Caco-2 (cell line): ENCODE measurements at regions not wholly inside any gene's neighbourhood (a gene's known extent, or its start where the extent isn't known, plus 50 kb on each side); places are given as distances from the start of the nearest gene placed in this dataset.

Experiments
- BruUV-seq: library from RNA; stranded (reverse); fragments of 400-500 nt; replicated peaks from 2 replicates; lab custom pipeline; 2021; lab: Mats Ljungman, UMichigan
- CTCF ChIA-PET: fragments of 300-600 bp; sonication (Branson Sonifier 250); formaldehyde crosslinking; loops from one replicate; lab custom pipeline; 2022; ENCODE audit warnings: antibody characterized with exemption; lab: Charles Lee
- POLR2A ChIA-PET: fragments of 300-600 bp; sonication (Branson Sonifier 250); formaldehyde crosslinking; loops from one replicate; lab custom pipeline; 2022; ENCODE audit warnings: antibody characterized with exemption; lab: Charles Lee
- DNase-seq, 2 experiments: peaks; one replicate each; pipeline versions ENCODE4 v3.0.0 to v3.0.0-alpha.2; 2020 to 2022
- H3K27me3 ChIP-seq: replicated peaks from 2 replicates; pipeline ENCODE4 v1.6.0; 2011; ENCODE audit warnings: low read length; ENCODE audit not compliant: control insufficient read depth, insufficient read depth
- H3K36me3 ChIP-seq: 2 replicates; pipeline ENCODE4 v1.5.1; 2011; ENCODE audit warnings: low read length; ENCODE audit not compliant: control insufficient read depth, insufficient read depth
- H3K4me1 ChIP-seq: fragments of 250-450 bp; sonication (Bioruptor Pico); 2 replicates; pipeline ENCODE4 v1.5.1; 2020; ENCODE audit warnings: mild to moderate bottlenecking
- H3K4me3 ChIP-seq: 2 replicates; pipeline ENCODE4 v1.5.1; 2011; ENCODE audit warnings: low read depth, mild to moderate bottlenecking, control low read depth, low read length
- H3K9me3 ChIP-seq: fragments of 250-450 bp; sonication (Bioruptor Pico); 2 replicates; pipeline ENCODE4 v1.5.1; 2020; ENCODE audit warnings: mild to moderate bottlenecking, moderate library complexity
- H3K27ac Mint-ChIP-seq: one replicate; pipeline ENCODE4 v1.8.0; 2022; ENCODE audit warnings: mixed read lengths; ENCODE audit not compliant: unreplicated experiment
- H3K27me3 Mint-ChIP-seq: one replicate; pipeline ENCODE4 v1.8.0; 2022; ENCODE audit warnings: mixed read lengths; ENCODE audit not compliant: insufficient read depth, unreplicated experiment
- H3K36me3 Mint-ChIP-seq: one replicate; pipeline ENCODE4 v1.8.0; 2022; ENCODE audit warnings: mild to moderate bottlenecking, mixed read lengths; ENCODE audit not compliant: insufficient read depth, unreplicated experiment
- H3K4me1 Mint-ChIP-seq: one replicate; pipeline ENCODE4 v1.8.0; 2022; ENCODE audit warnings: low read depth, mixed read lengths; ENCODE audit not compliant: unreplicated experiment
- H3K4me3 Mint-ChIP-seq: one replicate; pipeline ENCODE4 v1.8.0; 2022; ENCODE audit warnings: mild to moderate bottlenecking, moderate library complexity, mixed read lengths; ENCODE audit not compliant: unreplicated experiment
- H3K9me3 Mint-ChIP-seq: one replicate; pipeline ENCODE4 v1.8.0; 2022; ENCODE audit warnings: mixed read lengths; ENCODE audit not compliant: unreplicated experiment
- intact Hi-C: fragments of 100-400 bp; cut with micrococcal nuclease; formaldehyde crosslinking; loops from one replicate; pipeline ENCODE4 v1.10.0; 2022; ENCODE audit not compliant: unreplicated experiment
- TF ChIP-seq, protein P1 (sequence below), 2 experiments: fragments of 200-600 bp in 1 of 2; IDR thresholded peaks; 1 replicate in 1 of 2; 2 replicates in 1 of 2; pipeline versions ENCODE4 v1.5.1 to v1.8.0; 2011 to 2022; ENCODE audit warnings: antibody characterized with exemption in 1 of 2, control low read depth in 1 of 2, inconsistent platforms in 1 of 2, low read depth in 1 of 2, low read length in 1 of 2, mild to moderate bottlenecking in 1 of 2, moderate library complexity in 1 of 2; ENCODE audit not compliant: insufficient read depth in 1 of 2, severe bottlenecking in 1 of 2, unreplicated experiment in 1 of 2

DNA sequence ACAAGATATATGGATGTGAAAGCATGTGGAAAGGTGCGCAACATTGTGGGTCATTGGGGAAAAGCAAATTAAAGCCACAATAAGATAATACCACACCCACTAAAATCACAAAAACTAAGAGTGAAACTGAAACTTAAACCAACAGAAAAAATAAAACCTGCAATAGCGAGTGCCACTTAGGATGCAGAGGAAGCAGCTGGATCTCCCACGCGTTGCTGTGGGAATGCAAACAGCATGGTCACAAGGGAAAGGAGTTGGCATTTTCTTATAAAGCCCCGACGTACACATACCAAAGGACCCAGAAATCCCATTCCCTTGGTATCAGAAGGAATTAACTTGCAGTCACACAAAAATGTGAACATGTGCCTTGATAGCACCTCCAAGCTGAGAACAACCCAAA is 712.0 kb downstream of the TBC1D22A start:
- H3K27me3 ChIP-seq, result no peaks in the 10 kb centered on the region
- CTCF ChIA-PET, result no interaction called here

DNA sequence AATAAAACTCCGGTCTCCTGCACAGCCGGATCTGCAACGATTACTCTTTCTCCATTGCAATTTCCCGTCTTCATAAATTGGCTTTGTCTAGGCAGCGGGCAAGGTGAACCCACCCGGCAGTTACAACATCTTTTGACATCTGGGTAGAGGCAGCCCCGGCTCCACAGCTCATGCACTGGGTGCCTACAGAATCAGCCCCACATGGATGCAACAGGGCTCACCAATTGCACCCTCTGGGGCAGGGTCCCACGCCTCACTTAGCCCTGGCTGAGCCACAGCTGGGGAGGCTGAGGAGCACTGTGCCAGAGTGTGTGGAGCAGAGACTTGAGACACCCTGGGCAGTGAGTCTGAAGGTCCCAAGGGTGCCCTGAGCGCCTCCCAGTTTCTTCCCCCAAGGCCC is 710.2 kb downstream of the TBC1D22A start:
- ChIA-PET POLR2A (no interaction called here), CTCF (no interaction called here)
- H3K27me3 Mint-ChIP-seq, result peaks cover 28% of the 10 kb centered on the region
- H3K27me3 ChIP-seq, result no peaks in the 10 kb centered on the region
- no peaks in the 10 kb centered on the region for H3K36me3 Mint-ChIP-seq
- no peaks in the 10 kb centered on the region for H3K4me1 Mint-ChIP-seq
- intact Hi-C loops, result no loop called here
- no peaks in the 10 kb centered on the region for H3K9me3 ChIP-seq
- no peak overlapping the region for H3K4me3 Mint-ChIP-seq
- TF ChIP-seq, protein P1, sequence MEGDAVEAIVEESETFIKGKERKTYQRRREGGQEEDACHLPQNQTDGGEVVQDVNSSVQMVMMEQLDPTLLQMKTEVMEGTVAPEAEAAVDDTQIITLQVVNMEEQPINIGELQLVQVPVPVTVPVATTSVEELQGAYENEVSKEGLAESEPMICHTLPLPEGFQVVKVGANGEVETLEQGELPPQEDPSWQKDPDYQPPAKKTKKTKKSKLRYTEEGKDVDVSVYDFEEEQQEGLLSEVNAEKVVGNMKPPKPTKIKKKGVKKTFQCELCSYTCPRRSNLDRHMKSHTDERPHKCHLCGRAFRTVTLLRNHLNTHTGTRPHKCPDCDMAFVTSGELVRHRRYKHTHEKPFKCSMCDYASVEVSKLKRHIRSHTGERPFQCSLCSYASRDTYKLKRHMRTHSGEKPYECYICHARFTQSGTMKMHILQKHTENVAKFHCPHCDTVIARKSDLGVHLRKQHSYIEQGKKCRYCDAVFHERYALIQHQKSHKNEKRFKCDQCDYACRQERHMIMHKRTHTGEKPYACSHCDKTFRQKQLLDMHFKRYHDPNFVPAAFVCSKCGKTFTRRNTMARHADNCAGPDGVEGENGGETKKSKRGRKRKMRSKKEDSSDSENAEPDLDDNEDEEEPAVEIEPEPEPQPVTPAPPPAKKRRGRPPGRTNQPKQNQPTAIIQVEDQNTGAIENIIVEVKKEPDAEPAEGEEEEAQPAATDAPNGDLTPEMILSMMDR (IDR thresholded peaks at IDR 0.05; ENCODE audit: insufficient read depth in 1 of 2, low read depth in 1 of 2, low read length in 1 of 2, severe bottlenecking in 1 of 2, unreplicated experiment in 1 of 2), result no peak
- H3K4me1 ChIP-seq, result no peaks in the 10 kb centered on the region
- BruUV-seq, result no TSS peak
- no peak overlapping the region for H3K27ac Mint-ChIP-seq
- no peak overlapping the region for H3K4me3 ChIP-seq
- no peaks in the 10 kb centered on the region for H3K36me3 ChIP-seq
- no peak for DNase-seq
- peaks cover 4% of the 10 kb centered on the region for H3K9me3 Mint-ChIP-seq

More for the DNA sequence above, 712.0 kb downstream of the TBC1D22A start:
- no peak for DNase-seq
- Mint-ChIP-seq H3K27me3 (peaks cover 25% of the 10 kb centered on the region), H3K4me3 (no peak overlapping the region), H3K4me1 (no peaks in the 10 kb centered on the region), H3K9me3 (no peaks in the 10 kb centered on the region), H3K27ac (no peak overlapping the region), H3K36me3 (no peaks in the 10 kb centered on the region)
- BruUV-seq, result no TSS peak
- H3K36me3 ChIP-seq, result no peaks in the 10 kb centered on the region
- TF ChIP-seq, protein P1 (IDR thresholded peaks at IDR 0.05; ENCODE audit: insufficient read depth in 1 of 2, low read depth in 1 of 2, low read length in 1 of 2, severe bottlenecking in 1 of 2, unreplicated experiment in 1 of 2), result no peak
- H3K9me3 ChIP-seq, result no peaks in the 10 kb centered on the region
- intact Hi-C loops, result no loop called here
- H3K4me3 ChIP-seq, result no peak overlapping the region
- POLR2A ChIA-PET, result no interaction called here
- H3K4me1 ChIP-seq, result no peaks in the 10 kb centered on the region

DNA sequence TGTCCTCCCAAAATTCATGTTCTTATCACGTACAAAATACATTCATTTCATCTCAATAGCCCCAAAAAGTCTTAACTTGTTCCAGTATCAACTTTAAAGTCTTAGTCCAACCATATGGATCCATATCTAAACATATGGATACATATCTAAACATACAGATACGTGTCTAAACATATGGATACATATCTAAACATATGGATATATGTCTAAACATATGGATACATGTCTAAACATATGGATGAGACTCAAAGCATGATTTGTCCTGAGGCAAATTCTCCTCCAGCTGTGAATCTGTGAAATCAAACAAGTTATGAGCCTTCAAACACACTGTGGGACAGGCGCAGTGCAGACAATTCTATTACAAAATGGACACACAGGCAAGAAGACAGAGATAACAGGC is 709.0 kb downstream of the TBC1D22A start:
- no peaks in the 10 kb centered on the region for H3K9me3 ChIP-seq
- no TSS peak for BruUV-seq
- H3K9me3 Mint-ChIP-seq, result peaks cover 16% of the 10 kb centered on the region

More for the DNA sequence above, 709.0 kb downstream of the TBC1D22A start:
- no peaks in the 10 kb centered on the region for H3K36me3 ChIP-seq
- POLR2A ChIA-PET, result no interaction called here
- intact Hi-C loops, result no loop called here
- TF ChIP-seq, protein P1 (IDR thresholded peaks at IDR 0.05; ENCODE audit: insufficient read depth in 1 of 2, low read depth in 1 of 2, low read length in 1 of 2, severe bottlenecking in 1 of 2, unreplicated experiment in 1 of 2), result no peak
- H3K4me1 ChIP-seq, result no peaks in the 10 kb centered on the region
- H3K4me3 ChIP-seq, result no peak overlapping the region
- Mint-ChIP-seq H3K27me3 (peaks cover 32% of the 10 kb centered on the region), H3K4me3 (no peak overlapping the region), H3K36me3 (no peaks in the 10 kb centered on the region), H3K4me1 (no peaks in the 10 kb centered on the region), H3K27ac (no peak overlapping the region)
- no peak for DNase-seq
- H3K27me3 ChIP-seq, result no peaks in the 10 kb centered on the region
- CTCF ChIA-PET, result no interaction called here
